ENCODE measurements at regions not wholly inside any gene's neighbourhood (a gene's known extent, or its start where the extent isn't known, plus 50 kb on each side); places are given as distances from the start of the nearest gene placed in this dataset.
"Not testable (repeated sequence)": the region's sequence is repeated elsewhere in the genome, so short reads cannot be mapped to it uniquely, and the experiment has no call there.

DNA sequence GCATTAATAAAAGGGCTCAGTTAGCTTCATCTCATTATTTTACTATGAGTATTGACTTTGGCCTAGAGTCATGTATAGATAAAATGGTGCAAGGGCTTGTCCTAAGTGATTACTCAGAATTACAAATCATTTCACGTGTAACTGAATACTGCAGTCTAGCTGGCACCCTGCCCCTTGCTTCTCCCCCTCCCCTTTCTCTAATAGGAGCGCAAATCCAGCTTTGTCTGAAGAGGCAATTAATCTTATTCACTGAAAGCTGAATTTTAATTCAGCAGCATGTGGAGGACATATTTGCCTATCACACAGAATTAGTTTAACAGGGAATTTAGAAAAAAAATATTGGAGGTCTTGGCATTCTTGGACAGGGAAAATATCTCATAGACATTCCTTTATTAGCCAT, 412.1 kb upstream of the DPH6 start:
- Histone ChIP-seq H3K9me3 (ENCODE audit: control insufficient read depth in 2 of 2, low read length in 2 of 2) (no peaks in the 10 kb centered on the region), H3K4me1 (ENCODE audit: control insufficient read depth in 2 of 2, insufficient read depth in 2 of 2, low read length in 2 of 2) (no peaks in the 10 kb centered on the region), H3K27ac (ENCODE audit: low read depth in 2 of 2, low read length in 2 of 2) (no peak overlapping the region), H3K27me3 (ENCODE audit: control insufficient read depth in 2 of 2, insufficient read depth in 2 of 2, low read length in 2 of 2) (no peaks in the 10 kb centered on the region), H3K36me3 (ENCODE audit: control insufficient read depth in 2 of 2, insufficient read depth in 2 of 2, low read length in 2 of 2) (no peaks in the 10 kb centered on the region), H3K9ac (ENCODE audit: low read depth in 1 of 2, low read length in 2 of 2) (no peak overlapping the region), H3K4me3 (ENCODE audit: low read length in 2 of 2) (no peak overlapping the region)

DNA sequence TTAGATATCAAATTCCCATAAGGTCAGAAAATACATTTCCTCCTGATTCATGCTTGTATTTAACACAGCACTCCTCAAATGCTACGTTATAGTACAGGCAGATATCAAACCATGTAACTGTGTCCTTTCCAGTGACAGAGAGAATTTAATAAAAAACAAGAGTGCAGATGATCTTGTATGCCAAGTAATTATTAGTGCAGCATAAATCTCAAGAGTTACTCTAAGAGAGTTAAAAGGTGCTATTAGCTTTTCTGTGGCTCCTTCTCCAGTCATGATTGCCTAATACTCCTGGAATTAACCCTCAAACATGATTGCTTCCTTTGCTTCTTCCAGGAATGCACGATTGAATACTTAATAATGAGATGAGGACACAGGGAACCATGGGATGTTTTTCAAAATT, 413.0 kb upstream of the DPH6 start:
- H3K36me3 ChIP-seq (ENCODE audit: control insufficient read depth in 2 of 2, insufficient read depth in 2 of 2, low read length in 2 of 2): no peaks in the 10 kb centered on the region
- H3K4me3 ChIP-seq (ENCODE audit: low read length in 2 of 2): no peak overlapping the region
- no peaks in the 10 kb centered on the region for H3K27me3 ChIP-seq (ENCODE audit: control insufficient read depth in 2 of 2, insufficient read depth in 2 of 2, low read length in 2 of 2)
- no peaks in the 10 kb centered on the region for H3K9me3 ChIP-seq (ENCODE audit: control insufficient read depth in 2 of 2, low read length in 2 of 2)
- H3K27ac ChIP-seq (ENCODE audit: low read depth in 2 of 2, low read length in 2 of 2): no peak overlapping the region
- no peaks in the 10 kb centered on the region for H3K4me1 ChIP-seq (ENCODE audit: control insufficient read depth in 2 of 2, insufficient read depth in 2 of 2, low read length in 2 of 2)
- no peak overlapping the region for H3K9ac ChIP-seq (ENCODE audit: low read depth in 1 of 2, low read length in 2 of 2)

DNA sequence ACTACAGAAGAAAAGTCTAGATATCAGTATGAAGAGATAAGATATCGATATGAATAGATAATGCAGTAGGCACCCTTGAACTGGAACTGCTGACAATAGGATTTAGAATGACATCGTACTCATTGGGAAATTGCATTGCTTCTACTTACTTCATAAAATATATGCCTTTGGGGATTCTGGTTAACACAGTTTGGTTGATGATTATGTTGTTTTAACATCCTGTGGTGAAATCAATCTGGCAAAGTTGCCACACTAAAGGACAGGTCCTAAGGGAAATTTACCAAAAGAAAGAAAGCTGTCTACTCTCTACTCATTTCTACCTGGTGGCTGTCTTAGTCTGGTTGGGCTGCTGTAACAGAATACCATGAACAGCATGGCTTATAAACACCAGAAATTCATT, 417.4 kb upstream of the DPH6 start:
- H3K9me3 ChIP-seq (ENCODE audit: control insufficient read depth in 2 of 2, low read length in 2 of 2): no peaks in the 10 kb centered on the region
- no peaks in the 10 kb centered on the region for H3K36me3 ChIP-seq (ENCODE audit: control insufficient read depth in 2 of 2, insufficient read depth in 2 of 2, low read length in 2 of 2)
- no peaks in the 10 kb centered on the region for H3K27me3 ChIP-seq (ENCODE audit: control insufficient read depth in 2 of 2, insufficient read depth in 2 of 2, low read length in 2 of 2)
- H3K4me3 ChIP-seq (ENCODE audit: low read length in 2 of 2): no peak overlapping the region
- H3K9ac ChIP-seq (ENCODE audit: low read depth in 1 of 2, low read length in 2 of 2): no peak overlapping the region
- H3K27ac ChIP-seq (ENCODE audit: low read depth in 2 of 2, low read length in 2 of 2): no peak overlapping the region
- H3K4me1 ChIP-seq (ENCODE audit: control insufficient read depth in 2 of 2, insufficient read depth in 2 of 2, low read length in 2 of 2): no peaks in the 10 kb centered on the region

DNA sequence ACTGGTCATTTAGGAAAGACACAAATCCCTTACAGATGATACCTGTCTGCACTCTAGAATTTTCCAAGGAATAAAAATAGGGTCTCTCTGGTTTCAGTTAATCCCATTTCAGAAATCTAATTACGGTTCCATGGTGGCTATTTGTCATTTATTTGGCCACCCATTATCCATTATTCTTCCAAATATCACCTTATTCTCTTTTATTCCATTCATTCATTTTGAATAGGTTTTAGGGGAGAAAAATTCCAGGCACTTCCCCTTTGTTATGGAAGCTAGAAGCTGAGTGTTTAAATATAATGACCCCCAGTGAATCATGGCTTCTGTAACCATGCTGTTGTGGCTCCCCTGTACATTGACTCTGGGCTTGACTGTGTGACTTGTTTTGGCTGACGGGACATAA, 420.8 kb upstream of the DPH6 start:
- Histone ChIP-seq H3K27me3 (ENCODE audit: control insufficient read depth in 2 of 2, insufficient read depth in 2 of 2, low read length in 2 of 2) (no peaks in the 10 kb centered on the region), H3K9me3 (ENCODE audit: control insufficient read depth in 2 of 2, low read length in 2 of 2) (no peaks in the 10 kb centered on the region), H3K9ac (ENCODE audit: low read depth in 1 of 2, low read length in 2 of 2) (no peak overlapping the region), H3K4me3 (ENCODE audit: low read length in 2 of 2) (no peak overlapping the region), H3K4me1 (ENCODE audit: control insufficient read depth in 2 of 2, insufficient read depth in 2 of 2, low read length in 2 of 2) (no peaks in the 10 kb centered on the region), H3K36me3 (ENCODE audit: control insufficient read depth in 2 of 2, insufficient read depth in 2 of 2, low read length in 2 of 2) (no peaks in the 10 kb centered on the region), H3K27ac (ENCODE audit: low read depth in 2 of 2, low read length in 2 of 2) (no peak overlapping the region)

DNA sequence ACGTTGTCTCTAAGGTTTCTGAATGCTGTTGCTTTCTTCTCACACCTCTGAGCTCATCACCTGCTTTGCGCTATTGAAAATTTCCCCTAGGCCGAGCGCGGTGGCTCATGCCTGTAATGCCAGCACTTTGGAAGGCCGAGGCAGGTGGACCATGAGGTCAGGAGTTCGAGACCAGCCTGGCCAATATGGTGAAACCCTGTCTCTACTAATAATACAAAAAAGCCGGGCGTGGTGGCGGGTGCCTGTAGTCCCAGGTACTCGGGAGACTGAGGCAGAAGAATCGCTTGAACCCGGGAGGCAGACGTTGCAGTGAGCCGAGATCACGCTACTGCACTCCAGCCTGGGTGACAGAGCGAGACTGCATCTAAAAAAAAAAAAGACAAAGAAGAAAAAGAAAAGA, 422.0 kb upstream of the DPH6 start:
- not testable (repeated sequence) for H3K9ac ChIP-seq (ENCODE audit: low read depth in 1 of 2, low read length in 2 of 2); H3K4me1 ChIP-seq (ENCODE audit: control insufficient read depth in 2 of 2, insufficient read depth in 2 of 2, low read length in 2 of 2); H3K27ac ChIP-seq (ENCODE audit: low read depth in 2 of 2, low read length in 2 of 2); H3K36me3 ChIP-seq (ENCODE audit: control insufficient read depth in 2 of 2, insufficient read depth in 2 of 2, low read length in 2 of 2); H3K4me3 ChIP-seq (ENCODE audit: low read length in 2 of 2); H3K9me3 ChIP-seq (ENCODE audit: control insufficient read depth in 2 of 2, low read length in 2 of 2); H3K27me3 ChIP-seq (ENCODE audit: control insufficient read depth in 2 of 2, insufficient read depth in 2 of 2, low read length in 2 of 2)

DNA sequence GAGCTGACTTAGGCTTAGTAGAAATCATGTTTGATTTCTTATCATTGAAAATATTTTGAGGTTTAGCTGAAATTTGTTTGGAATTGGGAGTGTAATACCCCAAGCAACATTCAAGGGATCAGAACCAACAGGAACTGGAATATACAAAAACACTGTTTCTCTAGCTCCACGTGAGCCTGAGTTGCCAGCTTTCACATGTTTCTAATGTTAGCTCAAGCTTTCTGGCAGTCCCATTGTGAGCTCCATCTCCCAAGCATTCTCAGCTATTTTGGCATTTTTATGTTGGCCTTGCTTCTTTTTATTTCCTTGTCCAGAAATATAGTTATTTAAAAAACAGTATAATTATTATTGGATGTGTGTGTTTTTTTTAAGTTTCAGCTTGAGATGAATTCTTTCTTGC, 427.1 kb upstream of the DPH6 start:
- H3K9me3 ChIP-seq (ENCODE audit: control insufficient read depth in 2 of 2, low read length in 2 of 2): no peaks in the 10 kb centered on the region
- no peak overlapping the region for H3K27ac ChIP-seq (ENCODE audit: low read depth in 2 of 2, low read length in 2 of 2)
- no peaks in the 10 kb centered on the region for H3K4me1 ChIP-seq (ENCODE audit: control insufficient read depth in 2 of 2, insufficient read depth in 2 of 2, low read length in 2 of 2)
- H3K27me3 ChIP-seq (ENCODE audit: control insufficient read depth in 2 of 2, insufficient read depth in 2 of 2, low read length in 2 of 2): no peaks in the 10 kb centered on the region
- H3K9ac ChIP-seq (ENCODE audit: low read depth in 1 of 2, low read length in 2 of 2): no peak overlapping the region
- no peaks in the 10 kb centered on the region for H3K36me3 ChIP-seq (ENCODE audit: control insufficient read depth in 2 of 2, insufficient read depth in 2 of 2, low read length in 2 of 2)
- H3K4me3 ChIP-seq (ENCODE audit: low read length in 2 of 2): no peak overlapping the region

DNA sequence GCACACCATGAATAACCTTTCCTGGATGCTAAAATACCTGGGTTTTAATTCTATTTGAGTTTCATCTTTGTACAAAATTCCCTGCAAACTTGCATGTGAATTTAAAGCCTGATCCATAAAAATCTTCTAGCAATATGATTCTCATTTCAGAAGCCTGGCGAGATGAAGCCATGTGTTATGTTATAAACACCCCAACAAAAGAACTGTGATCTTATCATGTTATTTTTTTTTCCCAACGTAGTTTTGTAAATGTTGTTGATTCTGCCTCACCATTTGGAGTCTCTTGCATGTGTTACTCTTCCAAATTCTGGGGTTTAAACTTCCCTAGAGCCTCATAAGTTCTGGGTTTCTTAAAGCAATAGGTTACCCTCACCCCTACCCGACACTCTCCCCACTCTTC, 428.1 kb upstream of the DPH6 start:
- Histone ChIP-seq H3K9ac (ENCODE audit: low read depth in 1 of 2, low read length in 2 of 2) (no peak overlapping the region), H3K4me1 (ENCODE audit: control insufficient read depth in 2 of 2, insufficient read depth in 2 of 2, low read length in 2 of 2) (no peaks in the 10 kb centered on the region), H3K27me3 (ENCODE audit: control insufficient read depth in 2 of 2, insufficient read depth in 2 of 2, low read length in 2 of 2) (no peaks in the 10 kb centered on the region), H3K36me3 (ENCODE audit: control insufficient read depth in 2 of 2, insufficient read depth in 2 of 2, low read length in 2 of 2) (no peaks in the 10 kb centered on the region), H3K27ac (ENCODE audit: low read depth in 2 of 2, low read length in 2 of 2) (no peak overlapping the region), H3K9me3 (ENCODE audit: control insufficient read depth in 2 of 2, low read length in 2 of 2) (no peaks in the 10 kb centered on the region), H3K4me3 (ENCODE audit: low read length in 2 of 2) (no peak overlapping the region)

DNA sequence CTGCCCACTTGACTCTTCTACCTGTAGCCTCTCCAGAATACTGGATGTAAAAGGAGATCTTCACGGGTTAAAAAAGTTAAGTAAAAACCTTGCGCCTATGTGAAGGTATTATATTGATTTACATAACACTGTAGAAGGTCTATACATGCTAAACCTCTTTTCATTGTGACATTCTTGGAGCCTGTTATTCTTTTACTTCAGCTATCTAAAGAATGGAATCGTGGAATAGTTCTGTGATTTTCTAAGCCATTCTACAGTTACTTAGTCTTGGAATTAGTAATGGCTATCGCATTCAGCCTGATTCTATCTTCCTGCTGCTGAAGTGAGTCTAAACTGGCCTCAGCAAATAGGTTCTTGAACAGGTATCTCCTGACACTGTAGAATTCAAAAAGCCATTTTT, 430.0 kb upstream of the DPH6 start:
- Histone ChIP-seq H3K27me3 (ENCODE audit: control insufficient read depth in 2 of 2, insufficient read depth in 2 of 2, low read length in 2 of 2) (no peaks in the 10 kb centered on the region), H3K9me3 (ENCODE audit: control insufficient read depth in 2 of 2, low read length in 2 of 2) (no peaks in the 10 kb centered on the region), H3K27ac (ENCODE audit: low read depth in 2 of 2, low read length in 2 of 2) (no peak overlapping the region), H3K4me1 (ENCODE audit: control insufficient read depth in 2 of 2, insufficient read depth in 2 of 2, low read length in 2 of 2) (no peaks in the 10 kb centered on the region), H3K9ac (ENCODE audit: low read depth in 1 of 2, low read length in 2 of 2) (no peak overlapping the region), H3K36me3 (ENCODE audit: control insufficient read depth in 2 of 2, insufficient read depth in 2 of 2, low read length in 2 of 2) (no peaks in the 10 kb centered on the region), H3K4me3 (ENCODE audit: low read length in 2 of 2) (no peak overlapping the region)

DNA sequence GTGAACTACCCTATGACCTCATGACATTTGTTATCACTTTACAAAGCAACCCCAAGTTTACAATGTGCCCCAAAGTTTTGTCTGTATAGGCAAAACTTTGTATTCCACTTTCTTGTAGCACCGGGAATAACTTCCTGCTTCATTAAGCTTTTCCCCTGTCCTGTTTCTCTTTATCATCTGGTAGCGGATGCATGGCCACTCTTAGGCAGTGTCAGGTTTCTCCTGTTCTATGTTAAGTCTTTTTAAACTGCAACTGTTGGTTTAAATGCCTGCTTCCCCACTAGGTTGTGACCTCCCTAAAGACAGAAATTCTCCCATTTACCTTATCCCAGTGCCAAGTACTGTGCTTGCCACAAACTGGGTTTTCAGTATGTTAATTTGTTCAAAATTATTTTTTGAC, 433.6 kb upstream of the DPH6 start:
- Histone ChIP-seq H3K9ac (ENCODE audit: low read depth in 1 of 2, low read length in 2 of 2) (no peak overlapping the region), H3K9me3 (ENCODE audit: control insufficient read depth in 2 of 2, low read length in 2 of 2) (no peaks in the 10 kb centered on the region), H3K27ac (ENCODE audit: low read depth in 2 of 2, low read length in 2 of 2) (no peak overlapping the region), H3K27me3 (ENCODE audit: control insufficient read depth in 2 of 2, insufficient read depth in 2 of 2, low read length in 2 of 2) (no peaks in the 10 kb centered on the region), H3K36me3 (ENCODE audit: control insufficient read depth in 2 of 2, insufficient read depth in 2 of 2, low read length in 2 of 2) (no peaks in the 10 kb centered on the region), H3K4me1 (ENCODE audit: control insufficient read depth in 2 of 2, insufficient read depth in 2 of 2, low read length in 2 of 2) (no peaks in the 10 kb centered on the region), H3K4me3 (ENCODE audit: low read length in 2 of 2) (no peak overlapping the region)

DNA sequence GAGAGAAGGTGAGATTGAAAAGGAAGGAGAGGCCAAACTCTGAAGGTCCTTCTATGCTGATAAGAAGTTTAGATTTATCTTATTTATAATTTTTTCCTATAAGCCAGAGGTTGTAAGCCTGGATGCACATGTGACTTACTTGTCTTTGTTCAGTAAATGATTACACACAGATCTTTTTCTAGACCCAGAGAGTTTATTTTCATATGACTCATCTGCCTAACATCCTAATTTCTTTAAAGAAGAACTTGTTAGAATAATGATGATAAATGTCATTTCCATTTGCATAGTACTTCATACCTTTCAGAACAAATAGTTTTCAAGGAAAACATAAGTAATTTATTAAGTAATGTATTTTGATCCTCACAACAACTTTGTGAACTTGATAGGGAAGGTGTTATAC, 434.8 kb upstream of the DPH6 start:
- Histone ChIP-seq H3K36me3 (ENCODE audit: control insufficient read depth in 2 of 2, insufficient read depth in 2 of 2, low read length in 2 of 2) (no peaks in the 10 kb centered on the region), H3K27ac (ENCODE audit: low read depth in 2 of 2, low read length in 2 of 2) (no peak overlapping the region), H3K27me3 (ENCODE audit: control insufficient read depth in 2 of 2, insufficient read depth in 2 of 2, low read length in 2 of 2) (no peaks in the 10 kb centered on the region), H3K9me3 (ENCODE audit: control insufficient read depth in 2 of 2, low read length in 2 of 2) (no peaks in the 10 kb centered on the region), H3K9ac (ENCODE audit: low read depth in 1 of 2, low read length in 2 of 2) (no peak overlapping the region), H3K4me3 (ENCODE audit: low read length in 2 of 2) (no peak overlapping the region), H3K4me1 (ENCODE audit: control insufficient read depth in 2 of 2, insufficient read depth in 2 of 2, low read length in 2 of 2) (no peaks in the 10 kb centered on the region)

DNA sequence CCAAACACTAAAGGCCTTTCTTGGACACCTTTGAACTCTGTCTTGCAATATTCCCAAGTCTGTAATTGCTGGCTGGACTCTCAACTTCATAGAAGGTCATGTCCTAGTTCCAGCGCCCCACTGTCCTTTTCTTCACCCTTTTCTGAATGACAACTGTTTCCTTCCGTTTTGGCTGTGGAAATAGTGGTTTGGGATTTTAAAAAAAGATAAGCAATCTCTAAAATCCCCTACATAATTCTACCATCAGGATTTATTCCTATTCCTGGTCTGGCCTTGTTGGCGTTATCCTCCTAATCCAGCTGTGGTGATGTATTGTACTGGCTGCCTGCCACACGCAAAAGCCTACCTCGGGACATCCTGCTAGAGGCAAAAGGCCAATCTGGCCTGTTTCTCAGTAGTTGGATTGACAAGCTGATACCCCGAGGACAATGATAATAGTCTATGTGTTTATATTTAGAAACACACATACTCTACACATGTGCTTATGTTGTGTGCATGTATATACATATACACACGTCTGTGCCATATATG, 440.3 kb upstream of the DPH6 start:
- Histone ChIP-seq H3K27me3 (ENCODE audit: control insufficient read depth in 2 of 2, insufficient read depth in 2 of 2, low read length in 2 of 2) (no peaks in the 10 kb centered on the region), H3K9me3 (ENCODE audit: control insufficient read depth in 2 of 2, low read length in 2 of 2) (no peaks in the 10 kb centered on the region), H3K4me3 (ENCODE audit: low read length in 2 of 2) (no peak overlapping the region), H3K27ac (ENCODE audit: low read depth in 2 of 2, low read length in 2 of 2) (no peak overlapping the region), H3K4me1 (ENCODE audit: control insufficient read depth in 2 of 2, insufficient read depth in 2 of 2, low read length in 2 of 2) (no peaks in the 10 kb centered on the region), H3K9ac (ENCODE audit: low read depth in 1 of 2, low read length in 2 of 2) (no peak overlapping the region), H3K36me3 (ENCODE audit: control insufficient read depth in 2 of 2, insufficient read depth in 2 of 2, low read length in 2 of 2) (no peaks in the 10 kb centered on the region)
